ENCODE measurements at regions not wholly inside any gene's neighbourhood (a gene's known extent, or its start where the extent isn't known, plus 50 kb on each side); places are given as distances from the start of the nearest gene placed in this dataset.
"Not testable (repeated sequence)": the region's sequence is repeated elsewhere in the genome, so short reads cannot be mapped to it uniquely, and the experiment has no call there.

DNA sequence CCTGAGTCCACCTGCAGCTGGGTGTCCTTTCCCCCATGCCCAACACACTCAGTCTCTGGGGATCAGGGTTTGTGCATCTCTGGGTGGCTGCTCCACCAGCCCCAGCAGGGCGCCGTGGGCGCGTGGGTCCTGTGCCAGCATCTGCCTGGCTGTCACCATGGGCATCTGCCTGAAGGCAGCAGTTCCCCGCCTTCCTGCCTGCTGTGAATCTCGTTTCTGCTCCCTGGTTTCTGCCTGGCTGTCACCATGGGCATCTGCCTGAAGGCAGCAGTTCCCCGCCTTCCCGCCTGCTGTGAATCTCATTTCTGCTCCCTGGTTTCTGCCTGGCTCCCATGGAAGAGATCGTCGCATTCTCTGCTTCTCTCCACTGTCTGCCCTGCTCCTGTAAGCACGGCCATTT, 201.2 kb downstream of the RTP5 start:
- DNase-seq (ENCODE audit: low read depth in 2 of 2): not testable (repeated sequence)

DNA sequence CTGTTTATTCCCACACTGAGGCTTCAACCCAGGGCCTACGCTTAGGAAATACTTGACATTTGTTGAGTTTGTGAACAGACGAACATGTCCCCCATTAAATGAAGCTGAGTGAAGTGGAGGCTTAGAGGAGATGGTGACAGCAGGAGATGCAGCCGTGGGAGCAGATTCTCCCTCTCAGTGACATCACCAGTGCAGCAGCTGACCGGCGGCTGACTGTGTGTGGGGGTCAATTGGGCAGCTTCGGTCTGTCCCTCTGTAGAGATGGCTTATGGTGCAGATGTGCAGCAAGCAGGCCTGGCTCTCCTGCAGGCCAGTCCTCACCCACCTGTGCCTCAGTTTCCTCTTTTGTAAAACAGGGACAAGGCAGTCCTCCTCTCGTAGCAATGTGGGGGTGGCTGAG, 201.8 kb downstream of the RTP5 start:
- not testable (repeated sequence) for DNase-seq (ENCODE audit: low read depth in 2 of 2)

DNA sequence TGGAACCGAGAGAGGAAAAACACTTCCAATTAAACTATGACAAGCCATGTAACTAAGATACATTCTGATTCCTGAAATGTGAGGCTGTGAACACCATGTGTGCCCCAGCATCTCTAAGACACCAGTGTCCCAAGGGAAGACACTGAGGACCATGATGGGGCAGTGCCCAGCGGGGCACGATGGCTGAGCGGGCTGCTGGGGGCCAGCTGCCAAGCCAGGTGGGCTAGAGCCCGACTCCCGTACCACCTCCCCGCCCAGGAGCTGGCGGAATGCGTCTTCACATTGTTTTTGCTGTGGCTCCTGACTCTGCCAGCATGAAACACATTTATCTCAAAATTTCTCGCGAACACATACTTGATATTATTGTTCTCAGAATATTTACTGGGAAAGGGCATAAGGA, 202.4 kb downstream of the RTP5 start:
- DNase-seq (ENCODE audit: low read depth in 2 of 2): not testable (repeated sequence)

GRCh38 chr2:242075168-242075567, 205.6 kb downstream of the RTP5 start:
- DNase-seq (ENCODE audit: low read depth in 2 of 2): peak; percentile 70 to 81

- no peak for DNase-seq (ENCODE audit: low read depth in 2 of 2)
Observed at GRCh38 chr2:242075696-242076095, 206.2 kb downstream of the RTP5 start.

DNA sequence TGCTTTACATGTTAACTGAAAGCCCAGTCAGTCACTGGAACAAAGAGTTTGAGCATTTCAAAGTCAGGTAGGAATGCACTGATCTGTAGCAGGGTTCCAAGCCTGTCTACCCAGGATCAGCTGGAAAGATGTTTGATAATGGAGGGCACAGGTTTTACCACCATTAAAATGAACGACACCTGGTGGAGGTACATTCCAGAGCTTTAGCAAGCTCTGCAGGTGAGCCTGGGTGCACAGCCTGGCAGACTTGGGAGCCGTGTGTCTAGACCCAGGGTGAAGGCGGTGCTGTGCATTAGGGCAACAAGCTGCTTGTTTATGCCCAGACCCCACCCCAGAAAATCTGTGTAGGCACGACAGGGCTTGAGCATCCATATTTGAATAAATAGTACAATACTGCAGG, 206.7 kb downstream of the RTP5 start:
- not testable (repeated sequence) for DNase-seq (ENCODE audit: low read depth in 2 of 2)

- not testable (repeated sequence) for DNase-seq (ENCODE audit: low read depth in 2 of 2)
Observed at GRCh38 chr2:242078426-242078825, 208.9 kb downstream of the RTP5 start.

GRCh38 chr2:242079792-242080191, 210.3 kb downstream of the RTP5 start:
- DNase-seq (ENCODE audit: low read depth in 2 of 2): not testable (repeated sequence)

DNA sequence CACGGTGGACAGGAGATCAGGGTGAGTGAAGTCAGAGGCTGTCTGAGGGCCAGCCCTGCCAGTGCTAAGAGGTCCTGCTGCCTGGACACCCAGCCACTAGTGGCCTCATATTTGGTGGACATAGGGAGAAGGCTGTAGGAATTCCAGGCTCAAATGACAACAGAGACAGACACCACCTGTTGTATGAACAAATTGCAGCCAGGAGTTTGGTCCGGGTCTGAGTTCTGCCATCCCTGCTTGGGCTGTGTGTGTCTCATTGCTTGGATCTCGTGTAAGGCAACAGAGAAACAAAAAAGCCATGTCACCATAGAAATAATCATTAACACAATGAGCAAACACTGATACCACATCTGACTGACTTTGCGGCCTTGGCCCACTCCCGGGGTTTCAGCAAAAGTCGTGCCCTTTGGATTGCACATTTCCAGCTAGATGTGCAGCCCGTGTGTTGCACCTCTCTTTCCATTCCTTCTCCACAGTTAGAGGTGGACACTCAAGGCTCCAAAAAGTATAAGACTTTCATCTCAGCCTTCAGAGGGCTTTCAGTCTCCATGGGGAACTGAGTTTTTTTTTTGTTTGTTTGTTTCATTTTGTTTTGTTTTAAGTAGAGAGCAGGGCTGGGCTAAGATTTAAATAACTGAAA, 211.2 kb downstream of the RTP5 start:
- DNase-seq (ENCODE audit: low read depth in 2 of 2): not testable (repeated sequence)

DNA sequence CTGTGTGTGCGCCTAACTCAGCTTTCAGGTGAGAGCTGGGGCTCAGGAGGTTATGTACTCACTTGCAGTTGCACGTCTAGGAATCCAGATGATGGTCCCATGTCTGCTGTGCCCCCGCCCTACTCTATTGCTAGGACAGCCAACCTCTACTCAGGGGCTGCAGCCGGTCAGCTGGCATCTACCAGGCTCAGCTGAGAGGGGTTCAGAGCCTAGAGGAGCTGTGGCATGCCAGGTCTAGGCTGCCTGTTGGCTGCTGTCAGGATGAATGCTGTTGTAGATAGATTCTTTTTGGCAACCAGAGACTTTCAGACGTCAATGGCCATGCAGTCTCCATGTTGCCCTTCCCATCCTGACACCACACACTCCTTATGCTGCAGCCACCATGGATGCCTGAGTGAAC, 214.5 kb downstream of the RTP5 start:
- DNase-seq (ENCODE audit: low read depth in 2 of 2): not testable (repeated sequence)

- not testable (repeated sequence) for DNase-seq (ENCODE audit: low read depth in 2 of 2)
Observed at GRCh38 chr2:242085024-242085674, 215.6 kb downstream of the RTP5 start.

DNA sequence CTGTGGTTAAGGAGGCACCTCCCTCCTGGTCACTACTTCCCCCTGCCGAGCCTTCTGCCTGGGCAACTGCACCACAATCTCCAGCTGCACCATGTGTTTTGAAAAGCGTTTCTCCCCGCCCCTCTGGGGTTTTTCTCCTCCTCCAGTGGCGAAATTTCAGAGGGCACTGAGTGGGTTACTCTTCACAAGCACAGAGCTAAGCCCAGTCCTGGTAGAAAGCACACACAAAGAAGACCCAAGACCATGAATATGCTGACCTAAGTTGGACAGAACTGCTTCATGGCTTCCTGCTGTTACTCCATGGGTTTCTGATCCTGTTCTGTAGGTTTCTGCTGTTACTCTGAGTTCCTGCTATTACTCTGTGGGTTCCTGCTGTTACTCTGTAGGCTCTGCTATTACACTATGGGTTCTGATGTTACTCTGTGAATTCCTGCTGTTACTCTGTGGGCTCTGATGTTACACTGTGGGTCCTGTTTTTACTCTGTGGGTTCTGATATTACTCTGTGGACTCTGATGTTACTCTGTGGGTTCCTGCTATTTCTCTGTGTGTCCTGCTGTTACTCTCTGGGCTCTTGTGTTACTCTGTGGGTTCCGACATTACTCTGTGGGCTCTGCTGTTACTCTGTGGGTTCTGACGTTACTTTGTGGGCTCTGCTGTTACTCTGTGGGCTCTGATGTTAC, 216.6 kb downstream of the RTP5 start:
- no peak for DNase-seq (ENCODE audit: low read depth in 2 of 2)

- DNase-seq (ENCODE audit: low read depth in 2 of 2): not testable (repeated sequence)
Observed at GRCh38 chr2:242088044-242088443, 218.5 kb downstream of the RTP5 start.

DNA sequence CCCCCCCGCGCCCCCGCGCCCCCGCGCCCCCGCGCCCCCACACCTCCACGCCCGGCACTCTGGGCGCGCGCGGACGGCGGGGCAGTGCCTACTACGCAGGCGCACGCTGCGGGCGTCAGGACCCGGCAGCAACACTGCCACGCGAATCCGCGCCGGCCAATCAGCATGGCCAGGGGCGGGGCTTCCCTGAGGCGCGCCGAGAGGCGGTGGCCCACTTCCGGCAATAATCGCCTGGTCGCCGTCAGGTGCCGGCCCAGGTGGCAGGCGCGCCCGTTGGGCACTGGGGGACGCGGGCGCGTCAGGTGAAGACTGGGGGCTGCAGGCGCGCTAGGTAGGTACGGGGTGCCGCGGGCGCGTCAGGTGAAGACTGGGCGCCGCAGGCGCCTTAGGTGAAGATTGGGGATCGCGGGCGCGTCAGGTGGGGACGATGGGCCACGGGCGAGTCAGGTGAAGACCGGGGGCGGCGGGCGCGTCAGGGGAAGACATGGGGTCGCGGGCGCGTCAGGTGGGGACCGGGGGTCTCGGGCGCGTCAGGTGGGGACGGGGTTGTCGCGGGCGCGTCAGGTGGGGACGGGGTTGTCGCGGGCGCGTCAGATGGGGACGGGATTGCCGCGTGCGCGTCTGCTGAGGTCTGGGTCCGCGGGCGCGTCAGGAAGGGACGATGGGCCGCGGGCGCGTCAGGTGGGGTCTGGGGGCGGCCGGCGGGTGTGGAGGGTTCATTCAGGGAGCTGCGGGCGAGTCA, 219.1 kb downstream of the RTP5 start:
- peak; percentile 30 to 44 for DNase-seq (ENCODE audit: low read depth in 2 of 2)

DNA sequence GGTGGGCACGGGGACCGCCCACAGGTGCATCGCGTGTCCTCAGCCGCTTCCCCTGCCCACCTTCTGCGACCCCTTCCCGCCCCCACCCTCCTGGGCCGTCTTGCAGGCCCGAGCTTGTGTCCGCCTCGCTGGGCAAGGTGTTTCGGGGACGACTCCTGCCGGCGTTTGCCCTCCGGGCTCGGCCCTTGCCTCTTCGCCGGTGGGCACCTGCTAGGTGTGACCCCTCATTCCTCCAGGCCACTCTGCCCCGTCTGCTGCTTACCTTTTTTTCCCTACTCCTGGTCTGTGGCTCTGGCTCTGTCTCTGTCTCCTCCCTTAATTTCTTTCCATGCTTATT, 219.7 kb downstream of the RTP5 start:
- DNase-seq (ENCODE audit: low read depth in 2 of 2): not testable (repeated sequence)

DNA sequence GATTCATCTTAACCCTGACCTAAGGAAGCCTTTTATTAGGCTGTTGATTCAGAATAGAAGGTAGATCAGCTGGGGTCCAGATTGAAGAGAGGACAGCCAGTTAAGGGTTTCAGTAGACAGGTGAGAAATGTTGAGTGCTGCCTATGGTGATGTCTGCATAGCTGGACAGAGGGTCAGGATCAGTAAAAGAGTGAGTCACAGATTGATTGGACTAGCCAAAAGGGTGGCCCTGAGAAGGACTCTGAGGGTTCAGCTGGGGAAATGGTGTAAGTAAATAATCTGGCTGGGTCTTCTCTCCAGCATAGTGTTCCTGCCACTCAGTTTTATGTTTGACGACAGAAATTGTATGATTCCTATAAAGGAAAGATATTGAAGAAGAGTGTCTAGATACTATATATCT, 227.7 kb downstream of the RTP5 start:
- DNase-seq (ENCODE audit: low read depth in 2 of 2): not testable (repeated sequence)

DNA sequence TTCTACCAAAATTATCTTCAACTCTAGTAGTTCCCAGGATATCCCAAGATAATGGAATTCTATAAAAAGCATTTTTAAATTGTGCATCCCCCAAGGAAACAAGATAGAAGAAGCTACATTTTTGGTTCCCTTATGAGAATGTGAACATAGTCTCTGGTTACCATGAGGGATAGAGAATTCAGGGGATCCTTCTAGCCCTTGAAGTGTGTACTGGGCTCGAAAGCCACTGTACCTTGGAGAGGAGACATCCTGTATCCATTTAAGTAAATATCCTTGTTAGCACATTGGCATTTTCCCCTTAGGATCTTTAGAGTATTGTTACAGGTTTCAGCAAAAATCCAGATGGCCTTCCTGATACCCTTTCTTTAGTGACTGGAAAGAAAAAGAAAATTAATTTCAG, 228.5 kb downstream of the RTP5 start:
- no peak for DNase-seq (ENCODE audit: low read depth in 2 of 2)

DNA sequence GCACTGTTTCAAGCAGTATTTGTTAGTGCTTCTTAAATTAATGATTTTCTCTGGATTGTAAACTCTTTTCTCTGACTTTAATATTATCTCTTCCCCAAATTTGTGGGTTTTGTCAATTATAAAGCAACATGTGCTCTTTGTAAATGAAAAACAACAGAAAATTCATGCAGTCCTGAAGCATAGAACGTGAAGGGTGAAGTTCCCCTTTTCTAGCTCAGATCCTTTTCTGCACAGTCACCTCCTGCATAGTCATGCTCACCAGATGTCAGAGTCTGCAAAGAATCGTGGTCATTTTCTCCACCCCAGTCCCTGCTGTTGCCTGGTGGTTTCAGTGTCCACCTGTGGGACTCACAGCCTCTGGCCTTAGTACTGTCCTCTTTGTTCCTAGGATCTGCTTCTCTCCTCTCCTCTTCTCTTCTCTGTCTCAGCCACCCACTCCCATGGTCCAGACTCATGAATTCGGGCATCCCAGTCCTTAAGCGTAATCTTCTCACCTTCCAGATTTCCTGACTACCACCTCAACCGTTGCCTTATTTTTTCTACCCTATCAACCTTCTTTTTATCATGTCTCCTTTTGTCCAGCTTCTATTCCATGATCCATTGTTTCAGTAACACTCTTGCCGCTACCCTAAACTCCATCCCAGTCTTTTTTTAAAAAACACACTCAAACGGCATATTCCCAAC, 229.1 kb downstream of the RTP5 start:
- no peak for DNase-seq (ENCODE audit: low read depth in 2 of 2)

DNA sequence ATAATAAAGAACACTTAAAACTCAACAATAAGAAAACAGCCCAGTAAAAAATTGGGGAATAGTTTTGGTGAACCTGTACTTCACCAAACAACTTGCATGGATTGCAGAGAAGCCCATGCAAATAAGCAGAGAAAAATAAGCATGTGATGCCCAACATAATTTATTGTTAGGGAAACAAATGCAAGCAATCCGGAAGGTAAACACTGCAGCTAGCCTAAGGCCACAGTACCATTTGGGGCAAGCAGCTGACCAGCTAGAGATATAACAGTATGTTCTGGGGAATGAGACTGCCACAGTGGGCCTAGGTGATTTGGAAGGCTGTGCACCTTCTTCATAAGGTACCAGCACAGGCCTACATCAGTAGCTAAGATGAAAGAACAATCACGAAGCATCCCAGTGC, 233.6 kb downstream of the RTP5 start:
- DNase-seq (ENCODE audit: low read depth in 2 of 2): not testable (repeated sequence)

DNA sequence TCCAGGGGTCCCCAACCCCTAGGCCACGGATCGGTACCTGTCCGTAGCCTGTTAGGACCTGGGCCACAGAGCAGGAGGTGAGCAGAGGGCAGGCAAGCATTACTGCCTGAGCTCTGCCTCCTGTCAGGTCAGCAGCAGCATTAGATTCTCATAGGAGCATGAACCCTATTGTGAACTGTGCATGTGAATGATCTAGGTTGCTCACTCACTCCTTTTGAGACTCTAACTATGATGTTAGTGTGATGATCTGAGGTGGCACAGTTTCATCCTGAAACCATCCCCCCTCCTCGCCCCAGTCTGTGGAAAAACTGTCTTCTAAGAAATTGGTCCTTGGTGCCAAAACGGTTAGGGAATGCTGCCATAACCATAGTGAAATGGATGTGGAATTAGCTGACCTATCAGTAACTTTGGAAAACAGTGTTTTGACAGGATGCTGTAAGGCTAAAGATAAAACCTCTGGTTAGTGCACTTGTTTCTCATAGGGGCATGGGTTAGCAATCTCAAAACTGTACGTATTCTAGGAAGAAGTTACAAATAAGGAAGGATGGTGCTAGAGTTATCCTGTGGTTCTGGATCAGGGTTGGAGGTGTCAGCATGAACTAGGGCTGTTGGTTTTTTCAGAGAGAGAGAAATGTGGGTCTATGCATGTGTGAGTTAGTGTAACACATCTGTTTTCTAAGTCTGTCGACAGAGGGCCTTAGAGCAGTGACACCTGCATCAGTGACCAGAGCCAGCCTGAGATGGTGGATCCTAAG, 234.8 kb downstream of the RTP5 start:
- DNase-seq (ENCODE audit: low read depth in 2 of 2): not testable (repeated sequence)

- not testable (repeated sequence) for DNase-seq (ENCODE audit: low read depth in 2 of 2)
Observed at GRCh38 chr2:242107065-242107464, 237.5 kb downstream of the RTP5 start.
